HepG2 (cell line): ENCODE measurements at regions not wholly inside any gene's neighbourhood (a gene's known extent, or its start where the extent isn't known, plus 50 kb on each side); places are given as distances from the start of the nearest gene placed in this dataset.

Experiments
- ATAC-seq: fragments of 200-7000 bp; cut with Tn5 transposase; 3 replicates; pipeline ENCODE4 v1.9.1; 2020; ENCODE audit warnings: mild to moderate bottlenecking, moderate library complexity
- BruUV-seq: library from RNA; stranded (reverse); fragments of 400-500 nt; replicated peaks from 2 replicates; lab custom pipeline; 2021; lab: Mats Ljungman, UMichigan
- CTCF ChIA-PET: fragments of 300-600 bp; formaldehyde crosslinking; extraction: SDS; loops from one replicate; lab custom pipeline; 2021; ENCODE audit warnings: low total read pairs, inconsistent platforms, low intra/inter-chr PET ratio; lab: Yijun Ruan, JAX
- POLR2A ChIA-PET: fragments of 350-600 bp; sonication (Branson Sonifier 250); formaldehyde crosslinking; loops from one replicate; lab custom pipeline; 2020; ENCODE audit warnings: antibody characterized with exemption, inconsistent platforms; lab: Yijun Ruan, JAX
- DNase-seq: peaks from one replicate; pipeline ENCODE4 v3.0.0-alpha.2; 2015; ENCODE audit warnings: low spot score
- FAIRE-seq: peaks from 3 replicates; lab custom pipeline; 2011; peaks lifted over from hg19 to GRCh38; lab: Jason Lieb, UNC
- H2AFZ ChIP-seq: one replicate; pipeline ENCODE4 v1.6.1; 2011; ENCODE audit warnings: low read length, inconsistent platforms
- H3K27ac ChIP-seq: fragments of 300-600 bp; 3 replicates; pipeline ENCODE4 v1.8.0; 2011; ENCODE audit warnings: mixed run types, mild to moderate bottlenecking, mixed read lengths, low read length, inconsistent platforms; ENCODE audit not compliant: insufficient read depth; ENCODE audit errors: extremely low read length
- H3K27me3 ChIP-seq, 2 experiments: fragments of 200-600 bp in 1 of 2; 2 replicates in 1 of 2; 3 replicates in 1 of 2; pipeline versions ENCODE4 v1.6.0 to v1.8.0; 2011; ENCODE audit warnings: low read length in 2 of 2, mild to moderate bottlenecking in 2 of 2, moderate library complexity in 2 of 2, inconsistent platforms in 1 of 2; ENCODE audit not compliant: insufficient read depth in 2 of 2, control insufficient read depth in 1 of 2
- H3K36me3 ChIP-seq, 2 experiments: fragments of 200-600 bp in 1 of 2; replicated peaks in 1 of 2; 2 replicates in 1 of 2; 3 replicates in 1 of 2; pipeline versions ENCODE4 v1.5.1 to v1.8.0; 2011; ENCODE audit warnings: low read length in 2 of 2, inconsistent platforms in 1 of 2; ENCODE audit not compliant: insufficient read depth in 2 of 2, control insufficient read depth in 1 of 2
- H3K4me1 ChIP-seq: 2 replicates; pipeline ENCODE4 v1.5.1; 2012; ENCODE audit warnings: low read length, inconsistent platforms; ENCODE audit not compliant: insufficient read depth
- H3K4me2 ChIP-seq: 2 replicates; pipeline ENCODE4 v1.6.0; 2011; ENCODE audit warnings: low read depth, low read length, inconsistent platforms
- H3K4me3 ChIP-seq, 3 experiments: fragments of 200-600 bp in 1 of 3; sonication (generic), shearing (Covaris generic) in 1 of 3; replicated peaks in 1 of 3; 2 replicates each; pipeline ENCODE4 v1.5.1; 2011 to 2016; ENCODE audit warnings: low read length in 3 of 3, inconsistent platforms in 2 of 3, low read depth in 2 of 3, mild to moderate bottlenecking in 2 of 3, control low read depth in 1 of 3, mixed read lengths in 1 of 3; ENCODE audit not compliant: insufficient read depth in 1 of 3
- H3K79me2 ChIP-seq: one replicate; pipeline ENCODE4 v1.6.1; 2011; ENCODE audit warnings: low read length, inconsistent platforms; ENCODE audit not compliant: insufficient read depth
- H3K9ac ChIP-seq: 2 replicates; pipeline ENCODE4 v1.6.0; 2011; ENCODE audit warnings: mild to moderate bottlenecking, low read depth, low read length, inconsistent platforms; ENCODE audit not compliant: insufficient read depth
- H3K9me3 ChIP-seq: 2 replicates; pipeline ENCODE4 v1.5.1; 2012; ENCODE audit warnings: mild to moderate bottlenecking, low read length
- H4K20me1 ChIP-seq: 2 replicates; pipeline ENCODE4 v1.6.0; 2011; ENCODE audit warnings: inconsistent platforms, mild to moderate bottlenecking, low read length, moderate library complexity; ENCODE audit not compliant: insufficient read depth
- DPF2 ChIP-seq: sonication (generic); formaldehyde crosslinking; IDR thresholded peaks from 2 replicates; pipeline ENCODE4 v1.4.0; 2020; ENCODE audit warnings: mild to moderate bottlenecking, low read depth, missing genetic modification reagents, borderline replicate concordance
- ELK4 ChIP-seq: sonication (generic); formaldehyde crosslinking; IDR thresholded peaks from 2 replicates; pipeline ENCODE4 v1.9.0; 2021; ENCODE audit warnings: missing genetic modification reagents, borderline replicate concordance
- FOXA3 ChIP-seq: IDR thresholded peaks from 2 replicates; pipeline ENCODE4 v1.6.1; 2016; ENCODE audit warnings: missing genetic modification reagents, missing compliant biosample characterization
- HNRNPL ChIP-seq: fragments of 200-400 bp; formaldehyde crosslinking; IDR thresholded peaks from 2 replicates; pipeline ENCODE4 v1.6.1; 2017; ENCODE audit warnings: mild to moderate bottlenecking, low read depth, low read length
- KLF6 ChIP-seq: IDR thresholded peaks from 2 replicates; pipeline ENCODE4 v1.8.0; 2016; ENCODE audit warnings: missing biosample characterization, missing genetic modification reagents
- MAZ ChIP-seq, 2 experiments: sonication (generic) in 1 of 2; formaldehyde crosslinking in 1 of 2; IDR thresholded peaks; 2 replicates each; pipeline versions ENCODE4 v1.5.0 to v1.6.1; 2012 to 2020; ENCODE audit warnings: low read depth in 2 of 2, mild to moderate bottlenecking in 2 of 2, borderline replicate concordance in 1 of 2, improper control_type of control experiment in 1 of 2, low read length in 1 of 2, missing genetic modification reagents in 1 of 2, moderate library complexity in 1 of 2
- MED1 ChIP-seq: sonication (generic); formaldehyde crosslinking; IDR thresholded peaks from 2 replicates; pipeline ENCODE4 v1.4.0; 2020; ENCODE audit warnings: missing genetic modification reagents
- NCOR1 ChIP-seq: fragments of 200-600 bp; sonication (generic); IDR thresholded peaks from 2 replicates; pipeline ENCODE4 v1.7.0; 2017; ENCODE audit warnings: antibody characterized with exemption, low read length, borderline replicate concordance
- NFRKB ChIP-seq: fragments of 450-650 bp; IDR thresholded peaks from 2 replicates; pipeline ENCODE4 v1.6.1; 2017
- NR0B2 ChIP-seq: sonication (generic); formaldehyde crosslinking; IDR thresholded peaks from 2 replicates; pipeline ENCODE4 v1.4.0; 2020; ENCODE audit warnings: mild to moderate bottlenecking, missing genetic modification reagents
- THAP9 ChIP-seq: sonication (generic); formaldehyde crosslinking; IDR thresholded peaks from 2 replicates; pipeline ENCODE4; 2020; ENCODE audit warnings: missing genetic modification reagents, mild to moderate bottlenecking, borderline replicate concordance
- ZFP41 ChIP-seq: sonication (generic); formaldehyde crosslinking; IDR thresholded peaks from 2 replicates; pipeline ENCODE4 v1.4.0; 2020; ENCODE audit warnings: mild to moderate bottlenecking, missing genetic modification reagents, borderline replicate concordance
- ZNF230 ChIP-seq: sonication (generic); formaldehyde crosslinking; IDR thresholded peaks from 2 replicates; pipeline ENCODE4 v1.4.0; 2020; ENCODE audit warnings: mild to moderate bottlenecking, missing genetic modification reagents
- WGBS: methylation state at CpG from one replicate; pipeline ENCODE4 v1.1.6; 2017; ENCODE audit warnings: low lambda C conversion rate; 5-methylcytosine and 5-hydroxymethylcytosine counted together
- in situ Hi-C: cut with HindIII; loops from 2 replicates; pipeline ENCODE4 v1.10.0; 2017; ENCODE audit warnings: low pct_unique_long_range_greater_than_20kb; ENCODE audit not compliant: extremely low pct_ligation_motif_present
- intact Hi-C: fragments of 100-400 bp; cut with micrococcal nuclease; formaldehyde crosslinking; loops from one replicate; pipeline ENCODE4 v1.10.0; 2022; ENCODE audit not compliant: unreplicated experiment

GRCh38 chr12:124639122-124639806 is 71.9 kb upstream of the NCOR2 start:
- Histone ChIP-seq H3K27ac (no peak overlapping the region), H3K36me3 (no peaks in the 10 kb centered on the region), H3K79me2 (no peaks in the 10 kb centered on the region), H2AFZ (no peak overlapping the region), H3K9ac (no peak overlapping the region), H3K4me3 (no peak overlapping the region), H3K9me3 (no peaks in the 10 kb centered on the region), H4K20me1 (no peaks in the 10 kb centered on the region), H3K4me2 (no peak overlapping the region), H3K4me1 (no peaks in the 10 kb centered on the region), H3K27me3 (peaks cover 2 to 11% of the 10 kb centered on the region in 2 experiments; a peak in 4 of 5 replicates)
- CTCF ChIA-PET, result no interaction called here
- ATAC-seq, result no peak
- TF ChIP-seq MAZ (IDR thresholded peaks at IDR 0.05; ENCODE audit: borderline replicate concordance, low read depth, low read length) (no peak), MAZ (CRISPR knock-in tag; IDR thresholded peaks at IDR 0.05; ENCODE audit: low read depth) (no peak), ZNF230 (CRISPR knock-in tag) (no peak), NR0B2 (CRISPR knock-in tag) (no peak)
- FAIRE-seq, result no peak
- no peak for DNase-seq
- intact Hi-C loops (no loop called here), in situ Hi-C loops (no loop called here)
- no TSS peak for BruUV-seq
- 19% methylated on average over 5 of the region's 6 CpGs for WGBS
- POLR2A ChIA-PET, result no interaction called here

- in situ Hi-C loops, result no loop called here
- intact Hi-C loops, result no loop called here
- WGBS, result no CpG with 5 or more reads among the region's 12 CpGs
- BruUV-seq, result no TSS peak
- ChIA-PET POLR2A (no interaction called here), CTCF (no interaction called here)
- DNase-seq (no peak), ATAC-seq (no peak), FAIRE-seq (no peak)
- no peak overlapping the region for H3K4me2 ChIP-seq
- H3K27ac ChIP-seq, result no peak overlapping the region
- H3K27me3 ChIP-seq, result peaks cover 2 to 12% of the 10 kb centered on the region in 2 experiments
- H3K9ac ChIP-seq, result no peak overlapping the region
- H3K4me1 ChIP-seq, result no peaks in the 10 kb centered on the region
- H3K9me3 ChIP-seq, result no peaks in the 10 kb centered on the region
- no peak overlapping the region for H2AFZ ChIP-seq
- H4K20me1 ChIP-seq, result no peaks in the 10 kb centered on the region
- no peak overlapping the region for H3K4me3 ChIP-seq
- H3K36me3 ChIP-seq, result no peaks in the 10 kb centered on the region
- H3K79me2 ChIP-seq, result no peaks in the 10 kb centered on the region
- TF ChIP-seq MED1 (CRISPR knock-in tag) (no peak), THAP9 (CRISPR knock-in tag) (no peak), NR0B2 (CRISPR knock-in tag) (no peak), KLF6 (CRISPR knock-in tag) (no peak), DPF2 (CRISPR knock-in tag) (no peak), ZFP41 (CRISPR knock-in tag) (no peak), NFRKB (no peak), ELK4 (no peak), NCOR1 (no peak), HNRNPL (no peak), FOXA3 (CRISPR knock-in tag) (no peak)
Measured at GRCh38 chr12:124637581-124637981, 70.2 kb upstream of the NCOR2 start.
